ENCODE measurements at regions not wholly inside any gene's neighbourhood (a gene's known extent, or its start where the extent isn't known, plus 50 kb on each side); places are given as distances from the start of the nearest gene placed in this dataset.

- TF ChIP-seq, protein P1, sequence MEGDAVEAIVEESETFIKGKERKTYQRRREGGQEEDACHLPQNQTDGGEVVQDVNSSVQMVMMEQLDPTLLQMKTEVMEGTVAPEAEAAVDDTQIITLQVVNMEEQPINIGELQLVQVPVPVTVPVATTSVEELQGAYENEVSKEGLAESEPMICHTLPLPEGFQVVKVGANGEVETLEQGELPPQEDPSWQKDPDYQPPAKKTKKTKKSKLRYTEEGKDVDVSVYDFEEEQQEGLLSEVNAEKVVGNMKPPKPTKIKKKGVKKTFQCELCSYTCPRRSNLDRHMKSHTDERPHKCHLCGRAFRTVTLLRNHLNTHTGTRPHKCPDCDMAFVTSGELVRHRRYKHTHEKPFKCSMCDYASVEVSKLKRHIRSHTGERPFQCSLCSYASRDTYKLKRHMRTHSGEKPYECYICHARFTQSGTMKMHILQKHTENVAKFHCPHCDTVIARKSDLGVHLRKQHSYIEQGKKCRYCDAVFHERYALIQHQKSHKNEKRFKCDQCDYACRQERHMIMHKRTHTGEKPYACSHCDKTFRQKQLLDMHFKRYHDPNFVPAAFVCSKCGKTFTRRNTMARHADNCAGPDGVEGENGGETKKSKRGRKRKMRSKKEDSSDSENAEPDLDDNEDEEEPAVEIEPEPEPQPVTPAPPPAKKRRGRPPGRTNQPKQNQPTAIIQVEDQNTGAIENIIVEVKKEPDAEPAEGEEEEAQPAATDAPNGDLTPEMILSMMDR (conservative IDR thresholded peaks at IDR 0.05; ENCODE audit: low read depth, low read length): no peak
- TF ChIP-seq EZH2 (IDR thresholded peaks at IDR 0.05; ENCODE audit: low read length, unreplicated experiment) (no peak), EZH2phosphoT487 (IDR thresholded peaks at IDR 0.05; ENCODE audit: borderline replicate concordance, low read length) (no peak)
- H3K27me3 ChIP-seq (ENCODE audit: low read length): no peaks in the 10 kb centered on the region
- CTCF ChIA-PET: no interaction called here
- ATAC-seq (no peak), DNase-seq (no peak)
- no peaks in the 10 kb centered on the region for H3K9me2 ChIP-seq (replicated peaks; ENCODE audit: low read length)
- H4K20me1 ChIP-seq (ENCODE audit: low read length): no peaks in the 10 kb centered on the region
- no peak overlapping the region for H2AFZ ChIP-seq (ENCODE audit: low read length)
- H3K4me3 ChIP-seq (ENCODE audit: low read length): no peak overlapping the region
- intact Hi-C loops (cut with micrococcal nuclease): no loop called here
- no peaks in the 10 kb centered on the region for H3K9me3 ChIP-seq (ENCODE audit: low read length)
- POLR2A ChIA-PET (ENCODE audit: unreplicated experiment): no interaction called here
- no peak overlapping the region for H3K9ac ChIP-seq (ENCODE audit: low read length)
- H3K4me2 ChIP-seq (ENCODE audit: low read length): no peak overlapping the region
- no peaks in the 10 kb centered on the region for H3K4me1 ChIP-seq (ENCODE audit: insufficient read depth, low read length)
- no peaks in the 10 kb centered on the region for H3F3A ChIP-seq (ENCODE audit: low read length, unreplicated experiment)
- H3K79me2 ChIP-seq (ENCODE audit: low read length): no peaks in the 10 kb centered on the region
- BruUV-seq (replicated peaks): no TSS peak
- H3K27ac ChIP-seq (ENCODE audit: low read length): no peak overlapping the region
- H3K36me3 ChIP-seq (ENCODE audit: low read depth, low read length): no peaks in the 10 kb centered on the region
These were observed 235.1 kb upstream of the ADARB2 start for GRCh38 chr10:1972406-1972805.

- no peak overlapping the region for H3K27ac ChIP-seq (ENCODE audit: low read length)
These were observed 231.1 kb upstream of the ADARB2 start for GRCh38 chr10:1968257-1969033.

GRCh38 chr10:1966712-1967376 lies 229.5 kb upstream of the ADARB2 start:
- Histone ChIP-seq H3K79me2 (ENCODE audit: low read length) (no peaks in the 10 kb centered on the region), H3F3A (ENCODE audit: low read length, unreplicated experiment) (no peaks in the 10 kb centered on the region), H3K27me3 (ENCODE audit: low read length) (no peaks in the 10 kb centered on the region), H3K9ac (ENCODE audit: low read length) (no peak overlapping the region), H3K9me2 (replicated peaks; ENCODE audit: low read length) (no peaks in the 10 kb centered on the region), H3K4me3 (ENCODE audit: low read length) (no peak overlapping the region), H2AFZ (ENCODE audit: low read length) (no peak overlapping the region), H3K4me1 (ENCODE audit: insufficient read depth, low read length) (no peaks in the 10 kb centered on the region), H3K27ac (ENCODE audit: low read length) (no peak overlapping the region), H3K4me2 (ENCODE audit: low read length) (no peak overlapping the region), H3K9me3 (ENCODE audit: low read length) (no peaks in the 10 kb centered on the region), H3K36me3 (ENCODE audit: low read depth, low read length) (no peaks in the 10 kb centered on the region), H4K20me1 (ENCODE audit: low read length) (no peaks in the 10 kb centered on the region)
- BruUV-seq (replicated peaks): no TSS peak
- ATAC-seq (no peak), DNase-seq (no peak)
- TF ChIP-seq, protein P1 (conservative IDR thresholded peaks at IDR 0.05; ENCODE audit: low read depth, low read length): no peak
- CTCF ChIA-PET: no interaction called here
- intact Hi-C loops (cut with micrococcal nuclease): no loop called here
- POLR2A ChIA-PET (ENCODE audit: unreplicated experiment): no interaction called here

More at GRCh38 chr10:1968257-1969033, 231.1 kb upstream of the ADARB2 start:
- Histone ChIP-seq H4K20me1 (ENCODE audit: low read length) (no peaks in the 10 kb centered on the region), H3K9ac (ENCODE audit: low read length) (no peak overlapping the region), H3K4me3 (ENCODE audit: low read length) (no peak overlapping the region), H3F3A (ENCODE audit: low read length, unreplicated experiment) (no peaks in the 10 kb centered on the region), H3K4me2 (ENCODE audit: low read length) (no peak overlapping the region), H2AFZ (ENCODE audit: low read length) (no peak overlapping the region), H3K36me3 (ENCODE audit: low read depth, low read length) (no peaks in the 10 kb centered on the region), H3K4me1 (ENCODE audit: insufficient read depth, low read length) (no peaks in the 10 kb centered on the region), H3K9me2 (replicated peaks; ENCODE audit: low read length) (no peaks in the 10 kb centered on the region), H3K79me2 (ENCODE audit: low read length) (no peaks in the 10 kb centered on the region), H3K9me3 (ENCODE audit: low read length) (no peaks in the 10 kb centered on the region), H3K27me3 (ENCODE audit: low read length) (no peaks in the 10 kb centered on the region)
- ATAC-seq: no peak
- BruUV-seq (replicated peaks): no TSS peak
- TF ChIP-seq EZH2phosphoT487 (IDR thresholded peaks at IDR 0.05; ENCODE audit: borderline replicate concordance, low read length): no peak
- ChIA-PET POLR2A (ENCODE audit: unreplicated experiment) (no interaction called here), CTCF (no interaction called here)
- intact Hi-C loops (cut with micrococcal nuclease): no loop called here
- DNase-seq: no peak

Measured in PC-3 (cell line).